Activated T-cell treated with anti-CD3 and anti-CD28 coated beads, Interleukin-2, amount 50 U/mL, for 72 hours (primary cell): ENCODE measurements at regions not wholly inside any gene's neighbourhood (a gene's known extent, or its start where the extent isn't known, plus 50 kb on each side); places are given as distances from the start of the nearest gene placed in this dataset.

Experiments
- ATAC-seq, 2 donors: fragments of 150-1000 bp; cut with Tn5 transposase; replicated peaks in 1 of 2; 2 replicates each; pipeline ENCODE4 v1.10.0; 2021; ENCODE audit warnings: moderate library complexity in 2 of 2, mild to moderate bottlenecking in 1 of 2
- DNase-seq, 2 donors: peaks; one replicate each; pipeline ENCODE4 v3.0.0; 2021 to 2022; ENCODE audit warnings: mixed read lengths in 1 of 2
- H3K27ac Mint-ChIP-seq: one replicate; pipeline ENCODE4 v1.8.0; 2022; ENCODE audit warnings: mild to moderate bottlenecking, moderate library complexity, mixed read lengths
- H3K27me3 Mint-ChIP-seq: one replicate; pipeline ENCODE4 v1.8.0; 2022; ENCODE audit warnings: low read depth, mixed read lengths
- H3K36me3 Mint-ChIP-seq, 2 donors: one replicate each; pipeline ENCODE4 v1.8.0; 2022; ENCODE audit warnings: mixed read lengths in 2 of 2, mild to moderate bottlenecking in 1 of 2; ENCODE audit not compliant: insufficient read depth in 2 of 2
- H3K4me1 Mint-ChIP-seq: one replicate; pipeline ENCODE4 v1.8.0; 2022; ENCODE audit warnings: low read depth, mixed read lengths
- H3K4me3 Mint-ChIP-seq, 2 donors: one replicate each; pipeline ENCODE4 v1.8.0; 2022; ENCODE audit warnings: mild to moderate bottlenecking in 2 of 2, mixed read lengths in 2 of 2, moderate library complexity in 2 of 2
- H3K9me3 Mint-ChIP-seq, 2 donors: one replicate each; pipeline ENCODE4 v1.8.0; 2022; ENCODE audit warnings: mixed read lengths in 2 of 2

DNA sequence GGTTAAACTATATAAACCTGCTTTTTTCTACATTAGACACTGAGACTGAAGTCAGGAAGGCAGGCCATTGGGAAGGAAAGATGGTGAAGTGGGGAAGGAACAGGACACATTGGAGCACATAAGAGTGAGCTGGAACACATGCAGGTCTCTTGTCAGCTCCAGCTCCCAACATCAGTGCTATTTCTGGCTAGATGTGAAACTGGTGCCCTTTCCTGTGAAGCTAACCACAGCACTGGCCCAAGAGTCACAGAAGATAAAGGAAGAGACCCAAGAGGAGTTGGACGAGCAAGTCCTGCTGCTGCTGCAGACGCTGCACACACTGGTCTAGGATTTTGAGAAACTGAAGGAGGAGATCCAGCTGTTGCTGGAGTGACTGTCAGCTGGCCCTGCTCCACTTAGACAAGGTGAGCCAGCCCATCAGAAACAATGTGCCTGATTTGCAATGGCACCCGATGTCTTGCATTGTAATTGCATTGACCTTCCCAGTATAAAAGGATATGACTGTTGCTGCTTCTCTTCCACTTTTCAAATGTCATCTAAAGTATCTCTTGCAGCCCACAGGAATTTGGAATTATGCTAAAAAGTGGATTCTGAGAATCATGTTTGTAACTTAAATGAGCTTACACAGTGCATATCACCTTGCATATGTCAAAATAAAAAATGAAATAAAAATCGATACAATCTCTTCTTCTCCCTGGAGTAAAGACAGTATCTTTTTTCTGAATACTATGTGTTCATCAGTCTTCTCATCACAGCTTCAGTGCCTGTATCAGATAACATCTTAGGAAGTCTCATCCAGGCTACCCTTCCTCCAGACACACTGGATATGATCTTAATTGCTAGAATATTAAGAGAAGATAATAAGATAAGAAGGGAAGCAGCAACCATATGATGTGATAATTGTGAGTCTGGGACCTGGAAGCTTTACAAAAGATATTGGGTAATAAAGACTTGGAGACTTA lies 230.7 kb upstream of the SPRY2 start:
- H3K27me3 Mint-ChIP-seq, result no peaks in the 10 kb centered on the region
- no peak for DNase-seq
- no peaks in the 10 kb centered on the region for H3K9me3 Mint-ChIP-seq
- no peak for ATAC-seq
- H3K36me3 Mint-ChIP-seq, result no peaks in the 10 kb centered on the region
- H3K27ac Mint-ChIP-seq, result no peak overlapping the region
- no peak overlapping the region for H3K4me3 Mint-ChIP-seq
- H3K4me1 Mint-ChIP-seq, result no peaks in the 10 kb centered on the region

DNA sequence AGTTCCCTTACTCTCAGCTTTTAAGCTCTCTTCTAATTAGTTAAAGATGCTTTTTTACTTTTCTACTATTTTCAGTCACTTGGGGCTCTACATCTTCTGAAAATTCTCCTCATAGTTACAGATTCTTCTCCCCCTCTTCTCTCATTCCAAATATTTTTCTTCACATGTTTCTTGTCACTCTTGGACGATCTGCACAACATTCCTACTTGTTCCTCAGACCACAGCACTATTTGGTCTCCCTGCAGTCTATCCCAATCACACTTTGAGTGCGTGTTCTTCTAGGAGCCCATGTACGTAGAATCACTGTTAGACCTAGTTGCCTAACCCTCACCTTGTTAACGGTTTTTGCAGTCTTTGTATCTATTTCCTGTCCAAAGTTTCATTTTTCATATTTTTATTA lies 222.5 kb upstream of the SPRY2 start:
- DNase-seq (no peak), ATAC-seq (no peak)
- no peak overlapping the region for H3K27ac Mint-ChIP-seq
- H3K36me3 Mint-ChIP-seq, result no peaks in the 10 kb centered on the region
- peaks cover 2 to 3% of the 10 kb centered on the region in 2 donors for H3K9me3 Mint-ChIP-seq
- H3K4me1 Mint-ChIP-seq, result no peaks in the 10 kb centered on the region
- H3K27me3 Mint-ChIP-seq, result no peaks in the 10 kb centered on the region
- H3K4me3 Mint-ChIP-seq, result no peak overlapping the region

DNA sequence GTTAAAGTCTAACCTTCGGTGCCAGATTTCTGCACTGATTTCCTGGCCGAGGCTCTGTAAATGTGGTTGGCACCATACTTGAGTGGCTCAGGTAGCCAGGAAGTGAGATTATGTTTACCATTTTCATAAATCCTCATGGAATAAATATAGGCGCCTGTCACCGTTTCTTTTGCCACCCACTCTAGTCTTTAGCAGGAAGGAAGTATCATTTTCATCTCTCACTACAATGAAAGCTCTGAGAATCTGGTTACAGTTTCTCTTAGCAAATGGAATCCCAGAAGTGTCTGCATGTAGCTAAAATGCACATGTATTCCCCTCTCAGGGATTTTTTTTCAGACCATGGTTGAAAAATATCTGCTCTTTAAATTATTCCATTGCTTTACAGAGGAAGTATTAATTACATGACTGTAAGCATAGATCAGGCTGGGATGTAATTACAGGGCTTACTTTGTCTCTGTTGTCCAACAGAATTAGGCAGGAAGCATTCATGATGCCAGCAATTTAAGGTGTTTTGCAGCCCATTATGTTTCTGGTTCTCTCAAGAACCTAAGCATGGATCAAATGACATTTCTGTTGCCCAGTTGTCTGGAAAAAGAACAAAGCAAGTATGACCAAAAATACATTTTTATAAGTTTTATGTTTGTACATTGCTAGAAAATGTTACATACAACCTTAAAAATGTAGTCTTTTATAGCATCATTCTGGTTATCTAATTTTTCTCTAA lies 221.7 kb upstream of the SPRY2 start:
- ATAC-seq (no peak), DNase-seq (no peak)
- H3K36me3 Mint-ChIP-seq, result no peaks in the 10 kb centered on the region
- H3K27me3 Mint-ChIP-seq, result no peaks in the 10 kb centered on the region
- H3K4me1 Mint-ChIP-seq, result no peaks in the 10 kb centered on the region
- no peak overlapping the region for H3K27ac Mint-ChIP-seq
- H3K9me3 Mint-ChIP-seq, result peaks cover 2 to 3% of the 10 kb centered on the region in 2 donors
- no peak overlapping the region for H3K4me3 Mint-ChIP-seq

DNA sequence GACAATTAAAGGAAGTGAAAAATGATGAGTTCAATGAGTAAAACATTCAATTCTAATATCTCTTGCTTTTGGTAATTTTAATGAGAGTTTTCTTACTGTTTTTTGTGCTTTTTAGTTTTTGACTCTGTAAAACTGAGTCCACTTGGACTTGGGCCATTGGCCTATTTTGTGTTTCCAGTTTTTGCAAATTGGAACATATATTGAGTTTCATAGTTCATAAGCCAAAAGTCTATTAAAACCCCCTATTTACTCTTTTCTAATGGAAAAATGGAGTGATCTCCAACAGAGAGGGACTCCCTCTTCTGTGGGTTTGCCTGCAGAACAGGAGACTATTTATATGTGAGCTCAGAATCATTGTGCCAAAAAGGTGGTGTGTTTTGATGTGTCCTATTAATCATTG lies 219.7 kb upstream of the SPRY2 start:
- DNase-seq (no peak), ATAC-seq (no peak)
- no peaks in the 10 kb centered on the region for H3K36me3 Mint-ChIP-seq
- no peak overlapping the region for H3K27ac Mint-ChIP-seq
- no peaks in the 10 kb centered on the region for H3K4me1 Mint-ChIP-seq
- H3K27me3 Mint-ChIP-seq, result no peaks in the 10 kb centered on the region
- H3K9me3 Mint-ChIP-seq, result peaks cover 3 to 4% of the 10 kb centered on the region in 2 donors
- no peak overlapping the region for H3K4me3 Mint-ChIP-seq

DNA sequence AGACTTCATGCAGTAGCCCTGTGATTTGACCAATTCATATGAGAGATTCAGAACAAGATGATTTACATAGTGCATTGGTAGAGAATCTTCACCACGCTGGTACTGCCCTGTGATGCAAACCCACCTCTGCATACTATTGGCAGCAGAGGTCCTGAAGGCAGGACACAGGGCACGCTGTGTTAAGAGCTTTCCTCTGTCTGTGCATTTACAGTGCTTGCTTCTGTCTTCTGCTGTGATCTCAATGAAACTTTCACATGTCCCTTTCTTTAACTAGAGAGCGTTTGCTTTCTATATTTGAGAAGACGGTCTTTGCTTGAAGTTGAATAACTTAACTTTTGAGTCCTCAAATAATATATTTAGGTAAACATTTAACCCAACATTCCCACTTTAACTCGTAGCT lies 219.0 kb upstream of the SPRY2 start:
- ATAC-seq (no peak), DNase-seq (no peak)
- Mint-ChIP-seq H3K27ac (no peak overlapping the region), H3K36me3 (no peaks in the 10 kb centered on the region), H3K27me3 (no peaks in the 10 kb centered on the region), H3K4me1 (no peaks in the 10 kb centered on the region), H3K4me3 (no peak overlapping the region), H3K9me3 (peaks cover 3 to 4% of the 10 kb centered on the region in 2 donors)

DNA sequence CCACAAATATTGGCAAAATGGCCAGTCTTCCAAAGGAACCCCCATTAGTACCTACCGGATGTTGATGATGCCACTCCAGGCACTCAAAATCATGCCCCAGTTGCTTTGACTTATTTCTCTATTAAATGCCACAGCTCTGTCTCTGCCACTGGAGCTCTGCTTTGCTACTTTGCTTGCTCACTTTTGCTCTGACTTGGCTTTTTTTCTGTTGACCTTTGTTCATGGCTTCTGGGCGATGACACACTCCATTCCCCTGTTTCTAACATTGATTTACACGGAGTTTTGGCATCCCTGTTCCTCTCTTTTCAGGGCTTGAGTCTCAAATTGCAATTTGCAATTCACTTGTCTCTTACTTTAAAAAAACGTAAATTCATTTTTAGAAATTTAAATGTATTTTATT lies 217.1 kb upstream of the SPRY2 start:
- no peaks in the 10 kb centered on the region for H3K27me3 Mint-ChIP-seq
- ATAC-seq (no peak), DNase-seq (no peak)
- H3K4me1 Mint-ChIP-seq, result no peaks in the 10 kb centered on the region
- peaks cover 3 to 4% of the 10 kb centered on the region in 2 donors for H3K9me3 Mint-ChIP-seq
- no peak overlapping the region for H3K4me3 Mint-ChIP-seq
- H3K27ac Mint-ChIP-seq, result no peak overlapping the region
- no peaks in the 10 kb centered on the region for H3K36me3 Mint-ChIP-seq

DNA sequence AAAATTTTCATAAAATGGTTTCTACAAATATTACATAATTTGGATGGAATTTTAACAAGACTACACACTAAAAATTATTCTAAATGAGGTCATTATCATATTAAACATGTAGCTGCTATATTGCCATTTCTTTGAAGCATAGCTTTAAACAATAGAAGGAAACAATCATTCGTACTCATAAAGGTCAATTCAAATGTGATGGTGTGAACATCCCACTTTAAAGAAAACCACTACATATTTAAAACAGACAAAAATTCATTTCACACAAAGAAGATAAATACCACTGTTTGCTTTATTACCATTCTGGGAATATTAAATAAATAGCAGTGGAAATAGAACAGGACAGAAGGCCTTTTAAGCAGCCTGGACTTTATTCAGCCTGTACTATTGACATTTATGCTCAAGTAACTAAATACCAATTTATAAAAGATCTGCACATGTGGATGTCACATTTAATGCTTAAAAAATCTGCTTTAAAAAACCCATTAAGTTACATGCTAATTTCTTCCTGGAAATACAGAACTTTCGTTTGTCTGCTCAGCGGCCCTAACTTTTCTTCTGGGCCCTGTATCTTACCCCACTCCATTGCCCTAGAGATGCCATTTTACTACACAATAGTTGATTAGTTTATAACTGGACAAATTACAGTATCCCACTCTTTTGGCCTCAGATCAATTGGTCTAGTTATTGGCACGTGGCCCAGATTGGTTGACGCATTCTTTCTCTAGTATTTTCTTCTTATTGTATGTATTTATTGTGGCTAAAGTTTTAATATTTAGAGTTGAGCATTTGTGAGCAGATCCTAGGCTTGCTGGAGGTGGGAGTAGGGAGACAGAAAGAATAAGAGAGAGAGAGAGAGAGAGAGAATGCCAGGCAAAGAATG lies 215.1 kb upstream of the SPRY2 start:
- peaks cover 2 to 4% of the 10 kb centered on the region in 2 donors for H3K9me3 Mint-ChIP-seq

DNA sequence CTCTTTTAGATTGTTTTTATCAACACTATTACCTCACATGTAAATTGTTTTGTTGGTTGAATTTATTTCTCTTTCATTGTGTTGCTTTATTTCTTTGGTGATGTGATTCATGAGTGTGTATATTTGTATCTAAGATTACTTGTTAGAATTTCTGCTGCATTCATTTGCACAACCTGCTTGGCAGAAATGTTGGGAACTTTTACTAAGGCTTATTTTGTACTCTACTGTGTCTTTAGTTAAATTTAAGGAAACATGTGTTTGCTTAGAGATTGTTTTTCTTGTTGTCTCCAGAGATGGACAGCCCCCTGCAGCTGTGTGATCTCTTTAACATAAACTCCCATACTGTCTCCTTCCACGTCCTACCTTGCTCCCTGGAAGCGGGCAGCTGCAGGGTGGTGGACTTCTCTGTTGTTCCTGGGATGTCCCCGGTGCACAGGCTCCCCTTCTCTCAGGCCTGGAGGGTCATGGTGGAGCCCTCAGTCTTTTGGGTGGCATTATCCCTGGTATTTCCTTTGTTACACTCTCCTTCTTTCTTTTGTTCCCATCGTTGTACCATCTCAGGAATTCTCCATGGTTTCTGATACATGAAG lies 212.0 kb upstream of the SPRY2 start:
- H3K27ac Mint-ChIP-seq, result no peak overlapping the region
- H3K4me3 Mint-ChIP-seq, result no peak overlapping the region
- ATAC-seq, result no peak
- H3K9me3 Mint-ChIP-seq, result peaks cover 0 to 2% of the 10 kb centered on the region in 2 donors
- no peaks in the 10 kb centered on the region for H3K36me3 Mint-ChIP-seq
- no peak for DNase-seq
- H3K4me1 Mint-ChIP-seq, result peaks cover 6% of the 10 kb centered on the region
- H3K27me3 Mint-ChIP-seq, result no peaks in the 10 kb centered on the region

More for the DNA sequence above, 215.1 kb upstream of the SPRY2 start:
- H3K4me3 Mint-ChIP-seq, result no peak overlapping the region
- H3K36me3 Mint-ChIP-seq, result no peaks in the 10 kb centered on the region
- H3K27me3 Mint-ChIP-seq, result no peaks in the 10 kb centered on the region
- peaks cover 6% of the 10 kb centered on the region for H3K4me1 Mint-ChIP-seq
- ATAC-seq (no peak), DNase-seq (no peak)
- no peak overlapping the region for H3K27ac Mint-ChIP-seq

DNA sequence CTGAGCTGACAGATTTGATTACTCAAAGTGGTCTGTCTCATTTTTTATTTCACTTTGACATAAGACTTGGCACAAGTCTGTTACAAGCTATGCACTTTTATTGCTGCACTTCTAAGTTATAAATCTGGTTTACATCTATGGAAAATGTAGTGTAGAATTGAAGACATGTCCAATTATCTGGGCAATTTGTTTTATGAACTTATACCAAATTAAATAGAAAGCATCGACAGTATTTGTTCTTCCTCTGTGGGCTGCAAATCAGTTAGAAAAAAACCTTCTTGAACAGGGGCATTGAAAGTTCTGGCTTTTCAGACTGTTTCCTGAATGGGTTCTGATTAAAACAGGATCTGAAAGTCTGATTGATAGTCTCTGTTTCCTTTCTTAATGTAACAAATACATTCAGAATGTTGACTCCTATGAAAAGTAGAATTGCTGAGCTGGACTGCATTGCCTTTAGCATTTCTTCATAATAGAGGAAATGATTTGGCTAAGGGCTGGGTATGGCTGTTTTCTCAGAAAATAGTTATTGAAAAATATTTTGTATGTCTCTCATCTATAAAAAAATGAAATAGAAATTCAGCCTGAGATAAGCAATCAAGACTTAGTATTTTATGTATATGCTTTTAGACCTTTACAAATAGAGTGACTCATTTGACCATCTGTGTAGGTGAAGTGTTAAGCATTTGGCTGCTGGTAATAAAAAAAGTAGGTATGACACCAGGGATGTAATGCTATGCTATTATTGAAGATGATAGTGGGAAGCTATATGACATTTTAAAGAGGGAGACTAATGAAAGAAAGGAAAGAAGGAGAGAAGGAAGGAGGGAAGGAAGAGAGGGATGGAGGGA lies 210.9 kb upstream of the SPRY2 start:
- Mint-ChIP-seq H3K9me3 (peaks cover 0 to 2% of the 10 kb centered on the region in 2 donors), H3K27ac (no peak overlapping the region), H3K27me3 (no peaks in the 10 kb centered on the region), H3K4me1 (peaks cover 6% of the 10 kb centered on the region), H3K4me3 (no peak overlapping the region), H3K36me3 (no peaks in the 10 kb centered on the region)
- ATAC-seq (no peak), DNase-seq (no peak)

DNA sequence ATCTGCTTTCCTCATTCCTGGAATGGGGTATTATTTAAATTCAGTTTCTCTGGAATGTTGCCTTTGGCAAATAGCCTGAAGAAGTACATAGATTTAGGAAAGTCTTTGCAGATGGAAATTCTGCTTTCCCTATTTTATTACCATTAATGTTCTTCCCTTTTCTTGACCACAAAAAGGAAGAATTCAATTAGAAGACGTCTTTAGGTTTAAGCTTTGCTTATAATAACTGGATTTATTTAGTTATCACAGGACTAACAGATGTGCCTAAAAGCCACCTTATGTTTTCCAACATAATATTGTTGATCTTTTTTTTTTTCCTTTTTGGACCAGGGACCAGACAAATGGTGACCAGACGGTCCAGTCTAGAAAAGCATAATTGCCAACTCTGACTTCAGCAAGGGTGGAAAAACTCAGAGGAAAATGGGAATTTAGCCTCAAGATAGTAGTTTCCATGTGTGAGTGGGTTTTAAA lies 210.1 kb upstream of the SPRY2 start:
- no peak for ATAC-seq

DNA sequence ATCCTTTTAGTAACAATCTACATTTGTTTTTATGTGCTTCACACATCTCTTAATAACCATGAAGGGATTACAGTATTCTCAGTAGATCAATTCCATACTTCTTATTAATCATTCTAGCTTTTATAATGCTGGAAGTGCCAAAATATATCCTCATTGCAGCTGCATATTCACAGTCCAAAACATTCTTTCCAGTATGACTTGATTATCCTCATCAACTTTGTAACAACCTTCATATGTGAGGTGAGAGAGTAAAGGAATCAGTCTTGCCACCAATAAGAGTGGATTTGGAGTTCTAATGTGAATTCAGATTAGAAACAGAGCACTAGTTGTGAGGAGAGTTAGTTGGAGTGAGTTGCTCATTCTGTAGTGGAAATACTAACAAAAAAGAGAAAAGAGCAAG lies 208.0 kb upstream of the SPRY2 start:
- Mint-ChIP-seq H3K36me3 (no peaks in the 10 kb centered on the region), H3K27me3 (no peaks in the 10 kb centered on the region), H3K4me3 (no peak overlapping the region), H3K4me1 (peaks cover 6% of the 10 kb centered on the region), H3K27ac (no peak overlapping the region), H3K9me3 (peaks cover 2% of the 10 kb centered on the region in 2 donors)
- DNase-seq (no peak), ATAC-seq (no peak)

More for the DNA sequence above, 210.1 kb upstream of the SPRY2 start:
- DNase-seq, result no peak
- no peak overlapping the region for H3K27ac Mint-ChIP-seq
- H3K4me1 Mint-ChIP-seq, result peaks cover 6% of the 10 kb centered on the region
- no peak overlapping the region for H3K4me3 Mint-ChIP-seq
- H3K36me3 Mint-ChIP-seq, result no peaks in the 10 kb centered on the region
- no peaks in the 10 kb centered on the region for H3K27me3 Mint-ChIP-seq
- H3K9me3 Mint-ChIP-seq, result no peaks in the 10 kb centered on the region
